Activated B cell treated with CpG ODN at 0.5 μM for 24 hours (primary cell): ENCODE measurements at regions not wholly inside any gene's neighbourhood (a gene's known extent, or its start where the extent isn't known, plus 50 kb on each side); places are given as distances from the start of the nearest gene placed in this dataset.

Source experiments
- ATAC-seq: fragments of 200-7000 bp; cut with Tn5 transposase; one replicate; pipeline ENCODE4 v1.10.0; 2021; ENCODE audit warnings: low read depth, mild to moderate bottlenecking, moderate library complexity
- CTCF ChIA-PET: fragments of 350-600 bp; sonication (Branson Sonifier 250); formaldehyde crosslinking; loops from one replicate; lab custom pipeline; 2021; ENCODE audit warnings: antibody characterized with exemption; lab: Charles Lee
- POLR2A ChIA-PET: fragments of 350-600 bp; sonication (Branson Sonifier 250); formaldehyde crosslinking; loops from one replicate; lab custom pipeline; 2021; ENCODE audit warnings: antibody characterized with exemption; lab: Charles Lee
- DNase-seq: peaks from one replicate; pipeline ENCODE4 v3.0.0; 2022
- H3K27ac Mint-ChIP-seq: one replicate; pipeline ENCODE4 v1.8.0; 2020; ENCODE audit warnings: mixed read lengths
- H3K27me3 Mint-ChIP-seq: one replicate; pipeline ENCODE4 v1.8.0; 2021; ENCODE audit warnings: mixed read lengths
- H3K36me3 Mint-ChIP-seq: one replicate; pipeline ENCODE4 v1.8.0; 2021; ENCODE audit warnings: low read depth, mixed read lengths
- H3K4me1 Mint-ChIP-seq: one replicate; pipeline ENCODE4 v1.8.0; 2021; ENCODE audit warnings: mixed read lengths
- H3K4me3 Mint-ChIP-seq: one replicate; pipeline ENCODE4 v1.8.0; 2020; ENCODE audit warnings: mild to moderate bottlenecking, mixed read lengths
- H3K9me3 Mint-ChIP-seq: one replicate; pipeline ENCODE4 v1.8.0; 2020; ENCODE audit warnings: mixed read lengths
- CTCF ChIP-seq: fragments of 200-600 bp; IDR thresholded peaks from one replicate; pipeline ENCODE4 v1.8.0; 2022; ENCODE audit warnings: antibody characterized with exemption, mild to moderate bottlenecking
- intact Hi-C: fragments of 100-400 bp; cut with micrococcal nuclease; formaldehyde crosslinking; loops from one replicate; pipeline ENCODE4 v1.15.1; 2024

GRCh38 chr13:50126263-50126992, 111.2 kb downstream of the KCNRG start:
- intact Hi-C loops, result loop anchor here (1.0 to 10.0 kb wide), 3 partner anchors 406 to 786 kb away; no protein-coding TSS in a partner anchor
- ATAC-seq (no peak), DNase-seq (no peak)
- ChIA-PET CTCF (interaction anchor here (1.1 to 4.3 kb wide), 10 partner anchors 41 to 787 kb away, joined by 3 to 41 read pairs (median 10); partner anchors contain the start of gene TRIM13), POLR2A (interaction anchor here (0.5 to 16.0 kb wide), 49 partner anchors 11 to 1326 kb away, joined by 3 to 1044 read pairs (median 11); partner anchors contain the start of genes INTS6, RNASEH2B, SPRYD7 and TRIM13)
- no peak for TF ChIP-seq CTCF
- H3K27me3 Mint-ChIP-seq, result peaks cover 2% of the 10 kb centered on the region
- H3K36me3 Mint-ChIP-seq, result peaks cover 23% of the 10 kb centered on the region
- peak overlapping the region; percentile 96 for H3K27ac Mint-ChIP-seq
- H3K9me3 Mint-ChIP-seq, result no peaks in the 10 kb centered on the region
- H3K4me3 Mint-ChIP-seq, result peak overlapping the region; percentile 87
- peaks cover 68% of the 10 kb centered on the region for H3K4me1 Mint-ChIP-seq

GRCh38 chr13:50126993-50127725, 111.9 kb downstream of the KCNRG start:
- Mint-ChIP-seq H3K27me3 (peaks cover 2% of the 10 kb centered on the region), H3K9me3 (no peaks in the 10 kb centered on the region), H3K36me3 (peaks cover 17% of the 10 kb centered on the region), H3K27ac (peak overlapping the region; percentile 96), H3K4me1 (peaks cover 68% of the 10 kb centered on the region), H3K4me3 (peak overlapping the region; percentile 87)
- POLR2A ChIA-PET, result interaction anchor here (0.5 to 16.0 kb wide), 41 partner anchors 10 to 784 kb away, joined by 3 to 1044 read pairs (median 10); partner anchors contain the start of genes RNASEH2B, SPRYD7 and TRIM13
- intact Hi-C loops, result loop anchor here (1.0 to 10.0 kb wide), 3 partner anchors 405 to 785 kb away; no protein-coding TSS in a partner anchor
- CTCF ChIA-PET, result interaction anchor here (1.1 to 4.3 kb wide), 12 partner anchors 42 to 788 kb away, joined by 3 to 41 read pairs (median 9); partner anchors contain the start of gene TRIM13
- DNase-seq (peak; percentile 38), ATAC-seq (no peak)
- no peak for TF ChIP-seq CTCF

GRCh38 chr13:50127726-50128291, 112.6 kb downstream of the KCNRG start:
- H3K9me3 Mint-ChIP-seq, result no peaks in the 10 kb centered on the region
- DNase-seq (no peak), ATAC-seq (no peak)
- ChIA-PET CTCF (interaction anchor here (1.1 to 4.2 kb wide), 6 partner anchors 43 to 787 kb away, joined by 3 to 17 read pairs (median 9); partner anchors contain the start of gene TRIM13), POLR2A (interaction anchor here (0.7 to 16.0 kb wide), 25 partner anchors 11 to 784 kb away, joined by 3 to 1044 read pairs (median 31); partner anchors contain the start of genes RNASEH2B and TRIM13)
- TF ChIP-seq CTCF, result no peak
- peak overlapping the region; percentile 96 for H3K27ac Mint-ChIP-seq
- intact Hi-C loops, result loop anchor here (5.0 to 10.0 kb wide), 2 partner anchors 404 to 593 kb away; no protein-coding TSS in a partner anchor
- peak overlapping the region; percentile 87 for H3K4me3 Mint-ChIP-seq
- peaks cover 12% of the 10 kb centered on the region for H3K36me3 Mint-ChIP-seq
- H3K27me3 Mint-ChIP-seq, result peaks cover 7% of the 10 kb centered on the region
- peaks cover 68% of the 10 kb centered on the region for H3K4me1 Mint-ChIP-seq

- Mint-ChIP-seq H3K36me3 (peaks cover 12% of the 10 kb centered on the region), H3K27ac (peak overlapping the region; percentile 95), H3K4me1 (peaks cover 63% of the 10 kb centered on the region), H3K9me3 (no peaks in the 10 kb centered on the region), H3K4me3 (peak overlapping the region; percentile 89), H3K27me3 (peaks cover 7% of the 10 kb centered on the region)
- ATAC-seq (no peak), DNase-seq (no peak)
- ChIA-PET CTCF (interaction anchor here (0.8 to 1.9 kb wide), 7 partner anchors 43 to 787 kb away, joined by 3 to 11 read pairs (median 5); partner anchors contain the start of gene TRIM13), POLR2A (interaction anchor here (0.7 to 16.0 kb wide), 26 partner anchors 20 to 1675 kb away, joined by 3 to 1044 read pairs (median 11); partner anchors contain the start of genes RNASEH2B and TRIM13)
- no peak for TF ChIP-seq CTCF
- intact Hi-C loops, result loop anchor here (5.0 to 10.0 kb wide), 2 partner anchors 404 to 594 kb away; no protein-coding TSS in a partner anchor
Measured at GRCh38 chr13:50128428-50128931, 113.2 kb downstream of the KCNRG start.
